ENCODE measurements at regions not wholly inside any gene's neighbourhood (a gene's known extent, or its start where the extent isn't known, plus 50 kb on each side); places are given as distances from the start of the nearest gene placed in this dataset.

- DNase-seq (ENCODE audit: low spot score in 2 of 2) = no peak
- Histone ChIP-seq H3K36me3 (replicated peaks) (no peaks in the 10 kb centered on the region), H3K4me3 (no peak overlapping the region), H3K4me1 (peaks cover 2% of the 10 kb centered on the region), H3K9me3 (no peaks in the 10 kb centered on the region), H3K27me3 (ENCODE audit: low read depth) (no peaks in the 10 kb centered on the region)
- in situ Hi-C loops (cut with MboI; ENCODE audit: low sequenced_read_pairs) = no loop called here
These were observed 476.6 kb upstream of the TGFBR2 start for GRCh38 chr3:30129765-30130164.

GRCh38 chr3:30130391-30130790 lies 476.0 kb upstream of the TGFBR2 start:
- Histone ChIP-seq H3K9me3 (no peaks in the 10 kb centered on the region), H3K36me3 (replicated peaks) (no peaks in the 10 kb centered on the region), H3K4me3 (no peak overlapping the region), H3K4me1 (no peaks in the 10 kb centered on the region; the same call in none of the 2 replicates), H3K27me3 (ENCODE audit: low read depth) (no peaks in the 10 kb centered on the region)
- no peak for DNase-seq (ENCODE audit: low spot score in 2 of 2)
- in situ Hi-C loops (cut with MboI; ENCODE audit: low sequenced_read_pairs) = no loop called here

- no peaks in the 10 kb centered on the region; the same call in none of the 2 replicates for H3K4me1 ChIP-seq
- in situ Hi-C loops (cut with MboI; ENCODE audit: low sequenced_read_pairs) = no loop called here
- no peaks in the 10 kb centered on the region for H3K36me3 ChIP-seq (replicated peaks)
- H3K4me3 ChIP-seq = no peak overlapping the region
- no peak for DNase-seq (ENCODE audit: low spot score in 2 of 2)
- H3K9me3 ChIP-seq = peaks cover 3% of the 10 kb centered on the region; the same call in 1 of the 2 replicates
- no peaks in the 10 kb centered on the region for H3K27me3 ChIP-seq (ENCODE audit: low read depth)
These were observed 475.2 kb upstream of the TGFBR2 start for GRCh38 chr3:30131191-30131590.

GRCh38 chr3:30135190-30135589 lies 471.2 kb upstream of the TGFBR2 start:
- Histone ChIP-seq H3K36me3 (replicated peaks) (no peaks in the 10 kb centered on the region), H3K9me3 (peaks cover 5% of the 10 kb centered on the region; the same call in 1 of the 2 replicates), H3K27me3 (ENCODE audit: low read depth) (no peaks in the 10 kb centered on the region), H3K4me3 (no peak overlapping the region), H3K4me1 (no peaks in the 10 kb centered on the region; the same call in 1 of the 2 replicates)
- no peak for DNase-seq (ENCODE audit: low spot score in 2 of 2)
- in situ Hi-C loops (cut with MboI; ENCODE audit: low sequenced_read_pairs) = no loop called here

GRCh38 chr3:30139283-30139682 lies 467.1 kb upstream of the TGFBR2 start:
- no peaks in the 10 kb centered on the region for H3K27me3 ChIP-seq (ENCODE audit: low read depth)
- H3K4me1 ChIP-seq = peaks cover 22% of the 10 kb centered on the region
- DNase-seq (ENCODE audit: low spot score in 2 of 2) = no peak
- no peak overlapping the region for H3K4me3 ChIP-seq
- in situ Hi-C loops (cut with MboI; ENCODE audit: low sequenced_read_pairs) = no loop called here
- H3K9me3 ChIP-seq = peaks cover 5% of the 10 kb centered on the region; the same call in 1 of the 2 replicates
- H3K36me3 ChIP-seq (replicated peaks) = no peaks in the 10 kb centered on the region

- Histone ChIP-seq H3K9me3 (peaks cover 5% of the 10 kb centered on the region; the same call in 1 of the 2 replicates), H3K36me3 (replicated peaks) (no peaks in the 10 kb centered on the region), H3K27me3 (ENCODE audit: low read depth) (no peaks in the 10 kb centered on the region), H3K4me1 (peaks cover 22% of the 10 kb centered on the region), H3K4me3 (no peak overlapping the region)
- in situ Hi-C loops (cut with MboI; ENCODE audit: low sequenced_read_pairs) = no loop called here
- no peak for DNase-seq (ENCODE audit: low spot score in 2 of 2)
These were observed 465.9 kb upstream of the TGFBR2 start for GRCh38 chr3:30140356-30141075.

GRCh38 chr3:30141178-30141581 lies 465.2 kb upstream of the TGFBR2 start:
- no peak for DNase-seq (ENCODE audit: low spot score in 2 of 2)
- peaks cover 22% of the 10 kb centered on the region for H3K4me1 ChIP-seq
- in situ Hi-C loops (cut with MboI; ENCODE audit: low sequenced_read_pairs) = no loop called here
- H3K27me3 ChIP-seq (ENCODE audit: low read depth) = no peaks in the 10 kb centered on the region
- no peak overlapping the region for H3K4me3 ChIP-seq
- peaks cover 3% of the 10 kb centered on the region; the same call in 1 of the 2 replicates for H3K9me3 ChIP-seq
- H3K36me3 ChIP-seq (replicated peaks) = no peaks in the 10 kb centered on the region

- H3K4me3 ChIP-seq = no peak overlapping the region
- in situ Hi-C loops (cut with MboI; ENCODE audit: low sequenced_read_pairs) = no loop called here
- peaks cover 28% of the 10 kb centered on the region for H3K4me1 ChIP-seq
- H3K27me3 ChIP-seq (ENCODE audit: low read depth) = no peaks in the 10 kb centered on the region
- DNase-seq (ENCODE audit: low spot score in 2 of 2) = no peak
- 0 out of 2 replicates have a peak, but pooled peaks cover 3% of the 10 kb centered on the region for H3K9me3 ChIP-seq
- H3K36me3 ChIP-seq (replicated peaks) = no peaks in the 10 kb centered on the region
These were observed 464.5 kb upstream of the TGFBR2 start for GRCh38 chr3:30141927-30142326.

GRCh38 chr3:30142946-30143345 lies 463.5 kb upstream of the TGFBR2 start:
- in situ Hi-C loops (cut with MboI; ENCODE audit: low sequenced_read_pairs) = no loop called here
- H3K4me3 ChIP-seq = no peak overlapping the region
- no peaks in the 10 kb centered on the region for H3K9me3 ChIP-seq
- DNase-seq (ENCODE audit: low spot score in 2 of 2) = no peak
- H3K27me3 ChIP-seq (ENCODE audit: low read depth) = no peaks in the 10 kb centered on the region
- no peaks in the 10 kb centered on the region for H3K36me3 ChIP-seq (replicated peaks)
- H3K4me1 ChIP-seq = peaks cover 35% of the 10 kb centered on the region

GRCh38 chr3:30145281-30145680 lies 461.1 kb upstream of the TGFBR2 start:
- Histone ChIP-seq H3K4me3 (no peak overlapping the region), H3K27me3 (ENCODE audit: low read depth) (no peaks in the 10 kb centered on the region), H3K9me3 (no peaks in the 10 kb centered on the region), H3K36me3 (replicated peaks) (no peaks in the 10 kb centered on the region), H3K4me1 (peaks cover 35% of the 10 kb centered on the region)
- in situ Hi-C loops (cut with MboI; ENCODE audit: low sequenced_read_pairs) = no loop called here
- DNase-seq (ENCODE audit: low spot score in 2 of 2) = no peak

GRCh38 chr3:30146978-30147377 lies 459.4 kb upstream of the TGFBR2 start:
- peak; percentile 69 to 100 for DNase-seq (ENCODE audit: low spot score in 2 of 2)
- H3K4me3 ChIP-seq = no peak overlapping the region

GRCh38 chr3:30154853-30155252 lies 451.5 kb upstream of the TGFBR2 start:
- no peaks in the 10 kb centered on the region; the same call in 1 of the 2 replicates for H3K9me3 ChIP-seq

More at GRCh38 chr3:30146978-30147377, 459.4 kb upstream of the TGFBR2 start:
- no peaks in the 10 kb centered on the region for H3K36me3 ChIP-seq (replicated peaks)
- H3K27me3 ChIP-seq (ENCODE audit: low read depth) = no peaks in the 10 kb centered on the region
- no peaks in the 10 kb centered on the region for H3K9me3 ChIP-seq
- H3K4me1 ChIP-seq = peaks cover 25% of the 10 kb centered on the region
- in situ Hi-C loops (cut with MboI; ENCODE audit: low sequenced_read_pairs) = no loop called here

GRCh38 chr3:30155755-30156154 lies 450.6 kb upstream of the TGFBR2 start:
- no peak for DNase-seq (ENCODE audit: low spot score in 2 of 2)
- Histone ChIP-seq H3K27me3 (ENCODE audit: low read depth) (no peaks in the 10 kb centered on the region), H3K4me3 (no peak overlapping the region), H3K4me1 (no peaks in the 10 kb centered on the region), H3K9me3 (no peaks in the 10 kb centered on the region; the same call in 1 of the 2 replicates), H3K36me3 (replicated peaks) (no peaks in the 10 kb centered on the region)
- in situ Hi-C loops (cut with MboI; ENCODE audit: low sequenced_read_pairs) = no loop called here

More at GRCh38 chr3:30154853-30155252, 451.5 kb upstream of the TGFBR2 start:
- no peaks in the 10 kb centered on the region for H3K4me1 ChIP-seq
- in situ Hi-C loops (cut with MboI; ENCODE audit: low sequenced_read_pairs) = no loop called here
- H3K4me3 ChIP-seq = no peak overlapping the region
- no peaks in the 10 kb centered on the region for H3K27me3 ChIP-seq (ENCODE audit: low read depth)
- no peak for DNase-seq (ENCODE audit: low spot score in 2 of 2)
- H3K36me3 ChIP-seq (replicated peaks) = no peaks in the 10 kb centered on the region

GRCh38 chr3:30156586-30157498 lies 449.6 kb upstream of the TGFBR2 start:
- no peak for DNase-seq (ENCODE audit: low spot score in 2 of 2)
- in situ Hi-C loops (cut with MboI; ENCODE audit: low sequenced_read_pairs) = no loop called here
- H3K36me3 ChIP-seq (replicated peaks) = no peaks in the 10 kb centered on the region
- H3K9me3 ChIP-seq = no peaks in the 10 kb centered on the region; the same call in 1 of the 2 replicates
- no peak overlapping the region for H3K4me3 ChIP-seq
- H3K27me3 ChIP-seq (ENCODE audit: low read depth) = no peaks in the 10 kb centered on the region
- H3K4me1 ChIP-seq = no peaks in the 10 kb centered on the region
